ENCODE measurements at regions not wholly inside any gene's neighbourhood (a gene's known extent, or its start where the extent isn't known, plus 50 kb on each side); places are given as distances from the start of the nearest gene placed in this dataset.

GRCh38 chr3:72585966-72586365, 262.3 kb downstream of the SHQ1 start:
- H3K79me2 ChIP-seq (ENCODE audit: control insufficient read depth in 1 of 2, insufficient read depth in 2 of 2, low read length in 2 of 2) = no peaks in the 10 kb centered on the region
- no peak for FAIRE-seq
- H2BK12ac ChIP-seq (ENCODE audit: low read depth, low read length) = no peak overlapping the region; the same call in 1 of the 2 replicates
- H2AK5ac ChIP-seq (ENCODE audit: low read depth, low read length) = no peak overlapping the region
- no peak overlapping the region for H3K56ac ChIP-seq (replicated peaks; ENCODE audit: insufficient read length, low read depth, low read length)
- H2BK20ac ChIP-seq (ENCODE audit: low read length) = no peak overlapping the region
- no peak overlapping the region for H3K27ac ChIP-seq (ENCODE audit: low read depth, low read length)
- no peak for DNase-seq (ENCODE audit: low read depth in 1 of 2, low spot score in 2 of 2)
- no peak overlapping the region for H2BK5ac ChIP-seq (ENCODE audit: low read depth, low read length)
- ChIA-PET POLR2A (ENCODE audit: partially characterized antibody) (no interaction called here), CTCF (ENCODE audit: partially characterized antibody) (interaction anchor here (1.0 to 1.3 kb wide), 3 partner anchors 15 to 330 kb away, joined by 3 read pairs; no protein-coding TSS in a partner anchor)
- H2AFZ ChIP-seq (ENCODE audit: low read length) = no peak overlapping the region
- H3K4me2 ChIP-seq (ENCODE audit: insufficient read depth in 1 of 2, low read depth in 2 of 2, low read length in 2 of 2) = no peak overlapping the region; a peak in 1 of 4 replicates
- H4K20me1 ChIP-seq (replicated peaks in 1 of 2; ENCODE audit: control insufficient read depth in 1 of 2, insufficient read depth in 2 of 2, low read length in 2 of 2) = peaks cover 0 to 2% of the 10 kb centered on the region in 2 experiments
- H3K14ac ChIP-seq (ENCODE audit: insufficient read length) = no peak overlapping the region
- no peaks in the 10 kb centered on the region for H3K23me2 ChIP-seq (ENCODE audit: low read depth, low read length)
- H3K4me3 ChIP-seq (ENCODE audit: extremely low read depth in 1 of 4, insufficient read depth in 2 of 4, low read depth in 3 of 4, low read length in 4 of 4) = no peak overlapping the region
- H3K18ac ChIP-seq (ENCODE audit: extremely low read depth, low read length) = no peak overlapping the region; the same call in 1 of the 2 replicates
- H4K5ac ChIP-seq (ENCODE audit: insufficient read length, low read depth, low read length) = no peak overlapping the region
- 0 out of 2 replicates have a peak overlapping the region, but pooled peaks have one; percentile 62 for H2BK15ac ChIP-seq (ENCODE audit: low read length)
- no peak overlapping the region for H2BK120ac ChIP-seq (replicated peaks; ENCODE audit: low read depth, low read length)
- no peaks in the 10 kb centered on the region for H3K36me3 ChIP-seq (ENCODE audit: control insufficient read depth in 2 of 4, insufficient read depth in 4 of 4, low read length in 3 of 4)
- no peak overlapping the region for H3K23ac ChIP-seq (ENCODE audit: insufficient read length)
- H3K79me1 ChIP-seq (ENCODE audit: low read depth, low read length) = no peaks in the 10 kb centered on the region
- no peak overlapping the region for H3K9ac ChIP-seq (replicated peaks in 1 of 4; ENCODE audit: extremely low read depth in 1 of 4, low read depth in 3 of 4, low read length in 3 of 4)
- 75% methylated on average over 4 of the region's 4 CpGs; no CpG with 5 or more reads in 1 of the 2 experiments for WGBS, 2 experiments (ENCODE audit: extremely low coverage in 1 of 2, insufficient coverage in 1 of 2, insufficient read length in 1 of 2, insufficient replicate concordance in 2 of 2, low coverage in 1 of 2, low lambda C conversion rate in 2 of 2, missing lambda C conversion rate in 1 of 2)
- no peaks in the 10 kb centered on the region for H3K9me3 ChIP-seq (ENCODE audit: insufficient read depth in 2 of 2, low read depth in 1 of 2, low read length in 1 of 2)
- H3K27me3 ChIP-seq (replicated peaks in 1 of 4; ENCODE audit: control insufficient read depth in 3 of 4, extremely low read depth in 1 of 4, insufficient read depth in 3 of 4, low read length in 3 of 4) = peaks cover 0 to 11% (median 9%) of the 10 kb centered on the region in 4 experiments; a peak in 4 of 7 replicates
- H3K4ac ChIP-seq (replicated peaks; ENCODE audit: insufficient read length, low read depth, low read length) = no peak overlapping the region
- no peak overlapping the region for H4K8ac ChIP-seq (ENCODE audit: extremely low read depth, insufficient read depth, low read length)
- H4K91ac ChIP-seq (replicated peaks; ENCODE audit: insufficient read length, low read length) = no peak overlapping the region
- H3K4me1 ChIP-seq (replicated peaks in 1 of 4; ENCODE audit: control insufficient read depth in 3 of 4, insufficient read depth in 4 of 4, low read length in 3 of 4) = peaks cover 4 to 15% (median 11%) of the 10 kb centered on the region in 4 experiments
- TF ChIP-seq JUND (IDR thresholded peaks at IDR 0.05; ENCODE audit: low read length) (no peak), GTF2F1 (IDR thresholded peaks at IDR 0.05; ENCODE audit: borderline replicate concordance, low read depth, low read length) (no peak), RBBP5 (IDR thresholded peaks at IDR 0.05; ENCODE audit: borderline replicate concordance, low read depth, low read length) (no peak), BACH1 (IDR thresholded peaks at IDR 0.05; ENCODE audit: low read length) (no peak), CHD2 (IDR thresholded peaks at IDR 0.05; ENCODE audit: low read length) (no peak), BRCA1 (IDR thresholded peaks at IDR 0.05; ENCODE audit: low read depth, low read length) (no peak), ZNF274 (IDR thresholded peaks at IDR 0.05; ENCODE audit: borderline replicate concordance, extremely low read depth, low read length) (no peak), SP1 (IDR thresholded peaks at IDR 0.05; ENCODE audit: low read depth, low read length) (no peak)

All from H1 (cell line).